HFFc6 (cell line): ENCODE measurements at regions not wholly inside any gene's neighbourhood (a gene's known extent, or its start where the extent isn't known, plus 50 kb on each side); places are given as distances from the start of the nearest gene placed in this dataset.

Experiments
- DNase-seq: peaks from one replicate; pipeline ENCODE4 v3.0.0-alpha.2; 2018
- H3K27ac Mint-ChIP-seq: 2 replicates; pipeline ENCODE4 v1.8.0; 2020; ENCODE audit warnings: mild to moderate bottlenecking, mixed read lengths
- H3K27me3 Mint-ChIP-seq: 2 replicates; pipeline ENCODE4 v1.8.0; 2021; ENCODE audit warnings: mild to moderate bottlenecking, moderate library complexity, mixed read lengths; ENCODE audit not compliant: insufficient read depth
- H3K36me3 Mint-ChIP-seq: 2 replicates; pipeline ENCODE4 v1.8.0; 2021; ENCODE audit warnings: low read depth, mixed read lengths
- H3K4me1 Mint-ChIP-seq: 2 replicates; pipeline ENCODE4 v1.8.0; 2020; ENCODE audit warnings: low read depth, mixed read lengths
- H3K4me3 Mint-ChIP-seq: 2 replicates; pipeline ENCODE4 v1.8.0; 2020; ENCODE audit warnings: mild to moderate bottlenecking, moderate library complexity, mixed read lengths
- H3K9me3 Mint-ChIP-seq: 2 replicates; pipeline ENCODE4 v1.8.0; 2020; ENCODE audit warnings: mild to moderate bottlenecking, mixed read lengths
- TF ChIP-seq, protein P1 (sequence below): fragments of 200-600 bp; sonication (generic); IDR thresholded peaks from 2 replicates; pipeline ENCODE4 v1.5.0; 2021; ENCODE audit warnings: antibody characterized with exemption, mild to moderate bottlenecking

DNA sequence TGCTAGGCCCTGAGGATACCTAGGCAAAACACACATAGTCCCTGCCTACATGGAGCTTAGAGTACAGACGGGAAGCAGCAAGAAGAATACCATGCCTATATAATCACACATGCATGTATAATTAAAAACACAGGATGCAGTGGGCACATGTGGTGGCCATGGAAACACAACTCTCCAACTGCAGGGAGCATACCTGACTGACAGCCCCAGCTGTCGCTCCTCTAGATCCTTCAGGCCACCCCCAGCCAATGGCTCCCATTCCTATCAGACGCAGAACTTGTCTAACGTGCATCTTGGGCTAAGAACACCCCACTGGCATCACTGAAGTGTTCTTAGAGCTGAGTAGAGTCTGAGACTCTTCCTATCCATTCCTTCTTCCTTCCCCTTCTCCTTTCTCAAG lies 125.5 kb upstream of the FRMD4B start:
- Mint-ChIP-seq H3K9me3 (no peaks in the 10 kb centered on the region; the same call in 1 of the 2 replicates), H3K4me1 (no peaks in the 10 kb centered on the region), H3K27me3 (peaks cover 2% of the 10 kb centered on the region; the same call in 1 of the 2 replicates), H3K36me3 (no peaks in the 10 kb centered on the region), H3K27ac (no peak overlapping the region), H3K4me3 (no peak overlapping the region)
- TF ChIP-seq, protein P1, sequence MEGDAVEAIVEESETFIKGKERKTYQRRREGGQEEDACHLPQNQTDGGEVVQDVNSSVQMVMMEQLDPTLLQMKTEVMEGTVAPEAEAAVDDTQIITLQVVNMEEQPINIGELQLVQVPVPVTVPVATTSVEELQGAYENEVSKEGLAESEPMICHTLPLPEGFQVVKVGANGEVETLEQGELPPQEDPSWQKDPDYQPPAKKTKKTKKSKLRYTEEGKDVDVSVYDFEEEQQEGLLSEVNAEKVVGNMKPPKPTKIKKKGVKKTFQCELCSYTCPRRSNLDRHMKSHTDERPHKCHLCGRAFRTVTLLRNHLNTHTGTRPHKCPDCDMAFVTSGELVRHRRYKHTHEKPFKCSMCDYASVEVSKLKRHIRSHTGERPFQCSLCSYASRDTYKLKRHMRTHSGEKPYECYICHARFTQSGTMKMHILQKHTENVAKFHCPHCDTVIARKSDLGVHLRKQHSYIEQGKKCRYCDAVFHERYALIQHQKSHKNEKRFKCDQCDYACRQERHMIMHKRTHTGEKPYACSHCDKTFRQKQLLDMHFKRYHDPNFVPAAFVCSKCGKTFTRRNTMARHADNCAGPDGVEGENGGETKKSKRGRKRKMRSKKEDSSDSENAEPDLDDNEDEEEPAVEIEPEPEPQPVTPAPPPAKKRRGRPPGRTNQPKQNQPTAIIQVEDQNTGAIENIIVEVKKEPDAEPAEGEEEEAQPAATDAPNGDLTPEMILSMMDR, result no peak
- DNase-seq, result no peak

DNA sequence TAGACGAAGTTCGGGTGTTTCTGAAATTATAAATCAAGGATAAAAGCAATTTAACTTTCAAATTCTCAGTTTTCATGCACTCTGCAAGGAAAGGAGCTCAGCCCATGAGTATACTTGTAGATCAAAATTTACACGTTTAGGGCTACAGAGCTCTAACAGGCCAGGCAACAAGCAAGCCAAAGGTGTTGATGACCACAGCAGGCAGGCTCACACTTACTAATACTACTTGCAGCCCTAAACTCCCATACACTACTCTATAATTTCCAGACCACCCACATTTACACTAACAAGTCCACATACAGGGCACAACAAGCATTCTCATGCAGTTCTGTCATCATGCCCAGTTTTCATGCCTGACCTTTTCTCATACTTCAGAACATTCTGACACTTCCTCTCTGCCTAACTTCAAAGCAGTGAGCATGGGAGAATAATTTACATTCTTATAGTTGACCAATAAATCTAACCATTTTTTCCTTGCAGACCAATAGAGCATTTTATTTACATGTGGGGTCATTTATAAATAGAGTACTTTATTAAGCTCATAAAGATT lies 124.7 kb upstream of the FRMD4B start:
- TF ChIP-seq, protein P1, result no peak
- no peaks in the 10 kb centered on the region for H3K36me3 Mint-ChIP-seq
- DNase-seq, result no peak
- no peaks in the 10 kb centered on the region for H3K4me1 Mint-ChIP-seq
- H3K9me3 Mint-ChIP-seq, result no peaks in the 10 kb centered on the region; the same call in 1 of the 2 replicates
- peaks cover 2% of the 10 kb centered on the region; the same call in 1 of the 2 replicates for H3K27me3 Mint-ChIP-seq
- no peak overlapping the region for H3K27ac Mint-ChIP-seq
- no peak overlapping the region for H3K4me3 Mint-ChIP-seq

DNA sequence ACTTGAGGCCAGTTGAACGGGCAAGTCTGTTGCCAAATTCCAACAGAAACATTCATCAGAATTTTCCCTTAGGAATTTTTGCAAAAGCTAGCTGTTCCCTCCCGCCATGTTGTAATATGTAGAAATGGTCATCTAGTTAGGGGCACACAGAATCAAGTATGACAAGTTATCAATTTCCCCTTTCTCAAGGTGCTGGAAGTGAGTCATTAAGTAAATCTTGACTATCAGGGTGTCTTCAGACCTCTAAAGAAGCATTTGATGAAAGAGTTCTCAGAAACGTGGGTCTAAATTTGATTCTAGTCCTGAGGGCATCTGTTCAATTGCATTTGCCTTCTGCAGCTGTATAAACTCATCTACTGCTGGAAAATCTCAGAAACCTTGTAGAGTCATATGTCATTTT lies 123.4 kb upstream of the FRMD4B start:
- no peak for DNase-seq
- Mint-ChIP-seq H3K4me3 (no peak overlapping the region), H3K9me3 (no peaks in the 10 kb centered on the region; the same call in 1 of the 2 replicates), H3K36me3 (no peaks in the 10 kb centered on the region), H3K27ac (no peak overlapping the region), H3K27me3 (peaks cover 2% of the 10 kb centered on the region; the same call in 1 of the 2 replicates), H3K4me1 (no peaks in the 10 kb centered on the region)
- TF ChIP-seq, protein P1, result no peak

DNA sequence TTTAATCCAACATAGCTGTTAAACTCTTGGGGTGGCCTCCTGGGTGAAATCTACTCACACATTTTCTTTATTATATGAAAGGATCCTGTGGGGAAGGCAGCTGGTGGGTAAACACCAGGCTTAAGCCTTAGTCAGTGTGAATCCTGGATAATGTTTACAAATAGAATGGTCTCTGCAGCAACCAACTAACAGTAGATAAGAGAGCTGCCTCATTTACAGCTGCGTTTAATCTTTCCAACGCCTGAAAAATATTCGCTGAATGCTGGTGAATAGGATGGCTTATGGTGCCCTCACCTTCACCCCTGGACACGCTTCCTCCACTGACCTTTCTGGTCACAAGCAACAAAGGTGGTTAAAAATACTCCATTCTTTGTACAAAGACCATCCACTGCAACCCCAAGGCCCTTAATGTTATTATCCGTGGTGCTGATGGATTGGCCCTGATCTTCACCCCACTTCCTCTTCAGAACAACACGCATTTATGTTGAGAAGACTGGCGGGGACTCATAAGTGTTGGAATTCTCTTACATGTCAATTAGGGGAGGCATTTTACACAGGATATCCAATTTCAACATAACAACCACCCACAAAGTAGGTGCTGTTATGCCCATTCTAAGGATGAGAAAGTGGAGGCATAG lies 120.0 kb upstream of the FRMD4B start:
- no peaks in the 10 kb centered on the region for H3K27me3 Mint-ChIP-seq
- no peak overlapping the region for H3K27ac Mint-ChIP-seq
- H3K4me1 Mint-ChIP-seq, result no peaks in the 10 kb centered on the region

DNA sequence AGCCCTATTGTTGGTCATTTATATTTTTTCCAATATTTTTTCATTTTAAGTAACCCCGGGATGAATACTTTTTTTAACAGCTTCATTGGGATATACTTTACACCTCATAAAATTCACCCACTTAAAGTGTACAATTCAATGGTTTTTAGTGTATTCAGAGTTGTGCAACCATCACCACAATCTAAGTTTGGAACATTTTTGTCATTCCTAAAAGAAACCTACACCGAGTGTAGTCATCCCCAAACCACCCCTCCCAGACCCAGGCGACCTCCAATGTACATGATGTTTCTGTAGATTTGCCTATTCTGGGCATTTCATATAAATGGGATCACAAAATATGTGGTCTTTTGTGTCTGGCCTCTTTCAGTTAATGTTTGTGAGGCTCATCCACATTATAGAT lies 118.3 kb upstream of the FRMD4B start:
- no peak for DNase-seq
- TF ChIP-seq, protein P1, result no peak
- Mint-ChIP-seq H3K9me3 (no peaks in the 10 kb centered on the region), H3K4me3 (no peak overlapping the region), H3K27me3 (peaks cover 1% of the 10 kb centered on the region; the same call in 1 of the 2 replicates), H3K4me1 (no peaks in the 10 kb centered on the region), H3K27ac (no peak overlapping the region), H3K36me3 (no peaks in the 10 kb centered on the region)

More for the DNA sequence above, 120.0 kb upstream of the FRMD4B start:
- TF ChIP-seq, protein P1, result no peak
- H3K36me3 Mint-ChIP-seq, result no peaks in the 10 kb centered on the region
- no peak overlapping the region for H3K4me3 Mint-ChIP-seq
- DNase-seq, result no peak
- H3K9me3 Mint-ChIP-seq, result no peaks in the 10 kb centered on the region
